ENCODE measurements at regions not wholly inside any gene's neighbourhood (a gene's known extent, or its start where the extent isn't known, plus 50 kb on each side); places are given as distances from the start of the nearest gene placed in this dataset.

GRCh38 chr10:105359708-105360107 is 718.6 kb downstream of the SORCS3 start:
- no peak for DNase-seq (ENCODE audit: low spot score)

GRCh38 chr10:105358911-105359310 is 717.8 kb downstream of the SORCS3 start:
- DNase-seq (ENCODE audit: low spot score), result no peak

GRCh38 chr10:105356626-105357025 is 715.5 kb downstream of the SORCS3 start:
- no peak for DNase-seq (ENCODE audit: low spot score)

- no peak for DNase-seq (ENCODE audit: low spot score)
Observed at GRCh38 chr10:105354010-105354409, 712.9 kb downstream of the SORCS3 start.

- no peak for DNase-seq (ENCODE audit: low spot score)
Observed at GRCh38 chr10:105352827-105353226, 711.7 kb downstream of the SORCS3 start.

GRCh38 chr10:105352281-105352680 is 711.2 kb downstream of the SORCS3 start:
- no peak for DNase-seq (ENCODE audit: low spot score)

- DNase-seq (ENCODE audit: low spot score), result no peak
Observed at GRCh38 chr10:105351187-105351586, 710.1 kb downstream of the SORCS3 start.

GRCh38 chr10:105347487-105347886 is 706.4 kb downstream of the SORCS3 start:
- no peak for DNase-seq (ENCODE audit: low spot score)

- DNase-seq (ENCODE audit: low spot score), result no peak
Observed at GRCh38 chr10:105342606-105343005, 701.5 kb downstream of the SORCS3 start.

GRCh38 chr10:105339669-105340068 is 698.6 kb downstream of the SORCS3 start:
- DNase-seq (ENCODE audit: low spot score), result no peak

GRCh38 chr10:105328503-105329133 is 687.5 kb downstream of the SORCS3 start:
- no peak for DNase-seq (ENCODE audit: low spot score)
